ENCODE measurements at regions not wholly inside any gene's neighbourhood (a gene's known extent, or its start where the extent isn't known, plus 50 kb on each side); places are given as distances from the start of the nearest gene placed in this dataset.

GRCh38 chr3:74303711-74304110 is 310.7 kb downstream of the CNTN3 start:
- TF ChIP-seq CREB1 (IDR thresholded peaks at IDR 0.05; ENCODE audit: low read depth) (no peak), EP300 (IDR thresholded peaks at IDR 0.05; ENCODE audit: borderline replicate concordance) (no peak), EGR1 (IDR thresholded peaks at IDR 0.05) (no peak), YY1 (IDR thresholded peaks at IDR 0.05; ENCODE audit: low read depth) (no peak), REST (IDR thresholded peaks at IDR 0.05; ENCODE audit: low read depth) (no peak), MAX (IDR thresholded peaks at IDR 0.05) (no peak), TAF1 (IDR thresholded peaks at IDR 0.05; ENCODE audit: low read depth) (no peak), NFIC (IDR thresholded peaks at IDR 0.05) (no peak), CEBPB (IDR thresholded peaks at IDR 0.05) (no peak), TEAD4 (IDR thresholded peaks at IDR 0.05) (no peak), RAD21 (IDR thresholded peaks at IDR 0.05; ENCODE audit: low read depth) (no peak), ZBTB7A (IDR thresholded peaks at IDR 0.05; ENCODE audit: low read depth) (no peak), USF1 (IDR thresholded peaks at IDR 0.05) (no peak), FOXM1 (IDR thresholded peaks at IDR 0.05; ENCODE audit: borderline replicate concordance, low read depth) (no peak)

All from Ishikawa (cell line).